ENCODE measurements at regions not wholly inside any gene's neighbourhood (a gene's known extent, or its start where the extent isn't known, plus 50 kb on each side); places are given as distances from the start of the nearest gene placed in this dataset.

DNA sequence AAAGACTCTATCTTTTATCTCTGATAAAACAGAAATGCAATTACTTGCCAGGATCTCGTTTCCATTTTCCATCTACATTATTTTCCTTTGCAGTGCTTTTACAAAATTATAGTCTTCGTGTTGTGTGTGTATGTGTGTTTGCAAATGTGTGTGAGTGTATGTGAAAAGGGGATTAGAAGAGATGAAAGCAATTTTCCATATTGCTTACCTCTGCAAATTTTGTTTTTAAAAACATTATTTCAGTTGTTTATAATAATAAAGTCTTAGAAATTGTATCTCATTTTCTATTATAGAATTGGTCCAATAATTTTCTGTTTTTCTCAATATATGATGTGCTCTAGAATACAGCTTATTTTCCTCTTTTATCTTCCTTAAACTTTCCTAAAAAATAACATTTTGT lies 421.3 kb upstream of the ANKRD30A start:
- intact Hi-C loops (cut with DNase I), result no loop called here
- no peaks in the 10 kb centered on the region for H3K27me3 ChIP-seq
- 25 to 38% methylated on average over 2 of the region's 2 CpGs for WGBS, 2 donors
- no peak overlapping the region for H3K27ac ChIP-seq
- H3K36me3 ChIP-seq (replicated peaks in 1 of 2; ENCODE audit: insufficient read depth in 1 of 2, low read depth in 2 of 2), result no peaks in the 10 kb centered on the region
- H3K4me1 ChIP-seq, result no peaks in the 10 kb centered on the region
- no peaks in the 10 kb centered on the region for H3K9me3 ChIP-seq
- TF ChIP-seq, protein P1, sequence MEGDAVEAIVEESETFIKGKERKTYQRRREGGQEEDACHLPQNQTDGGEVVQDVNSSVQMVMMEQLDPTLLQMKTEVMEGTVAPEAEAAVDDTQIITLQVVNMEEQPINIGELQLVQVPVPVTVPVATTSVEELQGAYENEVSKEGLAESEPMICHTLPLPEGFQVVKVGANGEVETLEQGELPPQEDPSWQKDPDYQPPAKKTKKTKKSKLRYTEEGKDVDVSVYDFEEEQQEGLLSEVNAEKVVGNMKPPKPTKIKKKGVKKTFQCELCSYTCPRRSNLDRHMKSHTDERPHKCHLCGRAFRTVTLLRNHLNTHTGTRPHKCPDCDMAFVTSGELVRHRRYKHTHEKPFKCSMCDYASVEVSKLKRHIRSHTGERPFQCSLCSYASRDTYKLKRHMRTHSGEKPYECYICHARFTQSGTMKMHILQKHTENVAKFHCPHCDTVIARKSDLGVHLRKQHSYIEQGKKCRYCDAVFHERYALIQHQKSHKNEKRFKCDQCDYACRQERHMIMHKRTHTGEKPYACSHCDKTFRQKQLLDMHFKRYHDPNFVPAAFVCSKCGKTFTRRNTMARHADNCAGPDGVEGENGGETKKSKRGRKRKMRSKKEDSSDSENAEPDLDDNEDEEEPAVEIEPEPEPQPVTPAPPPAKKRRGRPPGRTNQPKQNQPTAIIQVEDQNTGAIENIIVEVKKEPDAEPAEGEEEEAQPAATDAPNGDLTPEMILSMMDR (IDR thresholded peaks at IDR 0.05), result no peak
- no peak for TF ChIP-seq POLR2A (IDR thresholded peaks at IDR 0.05)
- ATAC-seq (no peak), DNase-seq (no peak)
- H3K4me3 ChIP-seq, result no peak overlapping the region

DNA sequence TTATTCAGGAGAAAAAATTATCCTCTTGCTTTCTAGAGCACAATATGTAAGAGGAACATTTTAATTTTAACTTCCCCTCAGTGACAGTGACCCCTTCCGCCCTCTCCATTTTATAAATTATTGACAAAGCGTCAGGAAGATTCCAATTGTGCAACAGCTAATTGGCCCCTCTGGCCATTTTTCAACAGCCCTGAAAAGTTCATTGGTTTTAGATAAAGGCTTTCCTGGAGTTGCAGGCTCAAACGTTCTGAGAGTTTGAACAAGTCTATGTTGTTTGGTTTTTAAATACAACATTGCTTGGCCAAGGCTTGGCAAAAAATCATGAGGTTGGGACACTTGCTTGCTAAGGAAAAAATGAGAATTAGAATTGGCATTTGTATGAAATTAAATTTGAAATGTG lies 422.2 kb upstream of the ANKRD30A start:
- DNase-seq (no peak), ATAC-seq (no peak)
- Histone ChIP-seq H3K36me3 (replicated peaks in 1 of 2; ENCODE audit: insufficient read depth in 1 of 2, low read depth in 2 of 2) (no peaks in the 10 kb centered on the region), H3K27ac (no peak overlapping the region), H3K4me3 (no peak overlapping the region), H3K4me1 (no peaks in the 10 kb centered on the region), H3K27me3 (no peaks in the 10 kb centered on the region), H3K9me3 (no peaks in the 10 kb centered on the region)
- 15 to 19% methylated on average over 3 of the region's 3 CpGs for WGBS, 2 donors
- TF ChIP-seq, protein P1 (IDR thresholded peaks at IDR 0.05), result no peak
- no peak for TF ChIP-seq POLR2A (IDR thresholded peaks at IDR 0.05)
- intact Hi-C loops (cut with DNase I), result no loop called here

DNA sequence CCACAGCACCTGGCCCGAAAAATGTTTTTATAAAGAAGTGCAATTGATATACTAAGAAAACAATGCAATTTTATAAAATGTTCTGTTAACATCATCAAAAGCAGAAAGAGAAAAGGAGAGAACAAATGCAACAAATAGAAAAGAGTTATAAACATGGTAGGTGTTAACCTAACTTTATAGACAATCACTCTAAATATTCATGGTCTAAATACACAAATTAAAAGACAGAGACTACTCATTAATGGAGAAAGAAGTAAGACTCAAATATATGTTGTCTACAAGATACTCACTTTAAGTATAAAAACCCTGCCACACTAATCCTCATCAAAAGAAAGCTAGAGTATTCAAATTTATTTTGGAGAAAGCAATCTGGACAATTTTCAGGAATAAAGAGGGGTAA lies 425.3 kb upstream of the ANKRD30A start:
- TF ChIP-seq, protein P1 (IDR thresholded peaks at IDR 0.05), result no peak
- TF ChIP-seq POLR2A (IDR thresholded peaks at IDR 0.05), result no peak
- H3K36me3 ChIP-seq (replicated peaks in 1 of 2; ENCODE audit: insufficient read depth in 1 of 2, low read depth in 2 of 2), result no peaks in the 10 kb centered on the region
- DNase-seq, result no peak
- WGBS, 2 donors, result 75 to 86% methylated on average over 1 of the region's 1 CpG
- ATAC-seq, result no peak
- H3K27ac ChIP-seq, result no peak overlapping the region
- no peaks in the 10 kb centered on the region for H3K27me3 ChIP-seq
- no peaks in the 10 kb centered on the region for H3K4me1 ChIP-seq
- intact Hi-C loops (cut with DNase I), result no loop called here
- H3K9me3 ChIP-seq, result no peaks in the 10 kb centered on the region
- H3K4me3 ChIP-seq, result no peak overlapping the region

DNA sequence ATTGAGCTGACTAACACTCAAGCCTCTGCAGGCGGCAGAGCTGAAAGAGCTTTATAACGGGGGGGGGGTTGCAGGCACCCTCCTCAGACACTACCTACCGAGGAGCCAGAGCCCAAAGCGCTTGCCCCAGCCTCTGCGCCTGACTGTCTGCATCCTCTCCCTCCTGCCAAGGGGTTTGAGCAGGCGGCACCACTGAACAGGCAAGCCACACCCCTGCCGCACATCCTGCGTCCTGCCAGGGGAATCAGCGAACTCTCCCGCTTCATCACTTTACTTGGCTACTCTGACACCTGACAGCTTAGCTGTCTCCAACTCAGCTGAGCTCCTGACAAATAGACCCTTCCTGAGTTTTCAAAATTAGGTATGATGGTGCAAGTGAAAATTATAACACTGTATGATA lies 432.6 kb upstream of the ANKRD30A start:
- TF ChIP-seq, protein P1 (IDR thresholded peaks at IDR 0.05), result no peak
- TF ChIP-seq POLR2A (IDR thresholded peaks at IDR 0.05), result no peak

DNA sequence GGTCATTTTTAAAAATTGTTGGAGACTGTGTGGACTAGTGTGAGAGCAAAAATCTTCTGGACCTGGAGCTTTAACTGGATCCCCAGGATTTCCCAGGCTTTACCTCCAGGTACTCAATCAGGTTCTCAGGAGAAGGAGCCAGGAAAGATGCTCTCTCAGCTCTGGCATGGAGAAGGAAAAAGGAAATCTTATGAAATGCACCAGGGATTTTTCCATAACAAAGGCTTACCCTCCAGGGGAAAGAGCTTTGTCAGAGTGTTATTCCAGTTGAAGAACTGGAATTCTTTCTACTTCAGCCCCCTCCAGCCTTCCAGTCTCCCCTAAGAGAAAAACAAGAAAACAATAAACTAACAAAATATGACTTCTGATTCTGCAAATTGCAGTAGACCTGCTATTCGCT lies 436.7 kb upstream of the ANKRD30A start:
- Histone ChIP-seq H3K9me3 (no peaks in the 10 kb centered on the region), H3K4me1 (no peaks in the 10 kb centered on the region), H3K4me3 (no peak overlapping the region), H3K27me3 (no peaks in the 10 kb centered on the region), H3K36me3 (replicated peaks in 1 of 2; ENCODE audit: insufficient read depth in 1 of 2, low read depth in 2 of 2) (no peaks in the 10 kb centered on the region), H3K27ac (no peak overlapping the region)
- intact Hi-C loops (cut with DNase I), result no loop called here
- WGBS, 2 donors, result 58 to 69% methylated on average over 1 of the region's 1 CpG
- TF ChIP-seq POLR2A (IDR thresholded peaks at IDR 0.05), result no peak
- TF ChIP-seq, protein P1 (IDR thresholded peaks at IDR 0.05), result no peak
- no peak for ATAC-seq
- DNase-seq, result no peak

More for the DNA sequence above, 432.6 kb upstream of the ANKRD30A start:
- ATAC-seq (no peak), DNase-seq (no peak)
- no peak overlapping the region for H3K27ac ChIP-seq
- H3K4me1 ChIP-seq, result no peaks in the 10 kb centered on the region
- 73 to 80% methylated on average over 10 of the region's 10 CpGs for WGBS, 2 donors
- H3K36me3 ChIP-seq (replicated peaks in 1 of 2; ENCODE audit: insufficient read depth in 1 of 2, low read depth in 2 of 2), result no peaks in the 10 kb centered on the region
- H3K27me3 ChIP-seq, result no peaks in the 10 kb centered on the region
- intact Hi-C loops (cut with DNase I), result no loop called here
- no peaks in the 10 kb centered on the region for H3K9me3 ChIP-seq
- H3K4me3 ChIP-seq, result no peak overlapping the region
